ENCODE measurements at regions not wholly inside any gene's neighbourhood (a gene's known extent, or its start where the extent isn't known, plus 50 kb on each side); places are given as distances from the start of the nearest gene placed in this dataset.

DNA sequence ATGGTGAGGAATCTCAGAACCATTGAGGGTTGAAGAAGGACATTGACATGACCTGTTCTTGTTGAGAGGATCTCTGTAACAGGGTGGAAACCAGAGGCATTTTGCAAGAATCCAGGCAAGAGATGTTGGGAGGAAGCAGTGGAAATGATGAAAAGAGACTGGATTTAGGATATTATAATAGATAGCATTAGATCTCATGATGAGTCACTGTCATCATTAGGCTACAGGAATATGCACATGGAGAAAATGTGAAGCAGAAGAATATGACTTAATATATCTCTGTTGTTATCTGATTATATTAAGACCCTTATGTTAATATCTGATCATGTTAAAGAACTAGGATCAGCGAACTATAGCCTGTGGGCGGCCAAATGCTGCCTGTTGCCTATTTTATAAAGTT is 393.0 kb upstream of the MTPN start:
- Histone ChIP-seq H3K4me1 (ENCODE audit: insufficient read depth, low read length) (no peaks in the 10 kb centered on the region), H3K9me3 (ENCODE audit: low read length) (no peaks in the 10 kb centered on the region), H4K20me1 (ENCODE audit: low read length) (no peaks in the 10 kb centered on the region), H3K27me3 (ENCODE audit: low read length) (no peaks in the 10 kb centered on the region), H3K9me2 (replicated peaks; ENCODE audit: low read length) (no peaks in the 10 kb centered on the region), H3K79me2 (ENCODE audit: low read length) (no peaks in the 10 kb centered on the region), H3F3A (ENCODE audit: low read length, unreplicated experiment) (no peaks in the 10 kb centered on the region), H3K4me3 (ENCODE audit: low read length) (no peak overlapping the region), H3K9ac (ENCODE audit: low read length) (no peak overlapping the region), H3K36me3 (ENCODE audit: low read depth, low read length) (no peaks in the 10 kb centered on the region), H3K27ac (ENCODE audit: low read length) (no peak overlapping the region), H2AFZ (ENCODE audit: low read length) (no peak overlapping the region), H3K4me2 (ENCODE audit: low read length) (no peak overlapping the region)
- intact Hi-C loops (cut with micrococcal nuclease), result no loop called here
- DNase-seq (no peak), ATAC-seq (no peak)
- TF ChIP-seq EZH2phosphoT487 (IDR thresholded peaks at IDR 0.05; ENCODE audit: borderline replicate concordance, low read length), result no peak
- TF ChIP-seq, protein P1, sequence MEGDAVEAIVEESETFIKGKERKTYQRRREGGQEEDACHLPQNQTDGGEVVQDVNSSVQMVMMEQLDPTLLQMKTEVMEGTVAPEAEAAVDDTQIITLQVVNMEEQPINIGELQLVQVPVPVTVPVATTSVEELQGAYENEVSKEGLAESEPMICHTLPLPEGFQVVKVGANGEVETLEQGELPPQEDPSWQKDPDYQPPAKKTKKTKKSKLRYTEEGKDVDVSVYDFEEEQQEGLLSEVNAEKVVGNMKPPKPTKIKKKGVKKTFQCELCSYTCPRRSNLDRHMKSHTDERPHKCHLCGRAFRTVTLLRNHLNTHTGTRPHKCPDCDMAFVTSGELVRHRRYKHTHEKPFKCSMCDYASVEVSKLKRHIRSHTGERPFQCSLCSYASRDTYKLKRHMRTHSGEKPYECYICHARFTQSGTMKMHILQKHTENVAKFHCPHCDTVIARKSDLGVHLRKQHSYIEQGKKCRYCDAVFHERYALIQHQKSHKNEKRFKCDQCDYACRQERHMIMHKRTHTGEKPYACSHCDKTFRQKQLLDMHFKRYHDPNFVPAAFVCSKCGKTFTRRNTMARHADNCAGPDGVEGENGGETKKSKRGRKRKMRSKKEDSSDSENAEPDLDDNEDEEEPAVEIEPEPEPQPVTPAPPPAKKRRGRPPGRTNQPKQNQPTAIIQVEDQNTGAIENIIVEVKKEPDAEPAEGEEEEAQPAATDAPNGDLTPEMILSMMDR (conservative IDR thresholded peaks at IDR 0.05; ENCODE audit: low read depth, low read length), result no peak
- TF ChIP-seq EZH2 (IDR thresholded peaks at IDR 0.05; ENCODE audit: low read length, unreplicated experiment), result no peak
- ChIA-PET POLR2A (ENCODE audit: unreplicated experiment) (no interaction called here), CTCF (no interaction called here)
- BruUV-seq (replicated peaks), result no TSS peak

DNA sequence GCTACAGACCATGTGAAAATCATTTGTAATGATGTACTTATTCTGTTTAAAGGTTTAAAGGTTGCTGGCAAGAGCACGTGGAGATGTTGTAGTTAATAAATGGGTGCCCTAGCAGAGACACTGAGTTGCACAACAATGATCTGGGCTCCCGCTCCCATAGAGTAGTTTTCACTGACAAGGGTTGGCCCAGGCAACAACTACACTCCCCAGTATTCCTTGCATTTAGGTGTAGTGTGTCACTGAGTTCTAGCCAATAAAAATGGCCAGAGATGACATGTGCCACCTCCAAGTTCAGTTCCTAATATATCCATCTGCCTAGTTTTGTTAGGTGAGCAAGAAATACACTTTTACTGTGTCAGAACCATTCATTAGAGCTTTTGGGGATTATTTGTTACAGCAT is 392.1 kb upstream of the MTPN start:
- no peaks in the 10 kb centered on the region for H3K9me3 ChIP-seq (ENCODE audit: low read length)
- H3F3A ChIP-seq (ENCODE audit: low read length, unreplicated experiment), result no peaks in the 10 kb centered on the region
- no peak overlapping the region for H3K4me2 ChIP-seq (ENCODE audit: low read length)
- H3K79me2 ChIP-seq (ENCODE audit: low read length), result no peaks in the 10 kb centered on the region
- no peak overlapping the region for H3K9ac ChIP-seq (ENCODE audit: low read length)
- H3K27ac ChIP-seq (ENCODE audit: low read length), result no peak overlapping the region
- no peak overlapping the region for H3K4me3 ChIP-seq (ENCODE audit: low read length)
- BruUV-seq (replicated peaks), result no TSS peak
- H2AFZ ChIP-seq (ENCODE audit: low read length), result no peak overlapping the region
- no peaks in the 10 kb centered on the region for H3K27me3 ChIP-seq (ENCODE audit: low read length)
- H3K4me1 ChIP-seq (ENCODE audit: insufficient read depth, low read length), result no peaks in the 10 kb centered on the region
- DNase-seq (no peak), ATAC-seq (no peak)
- POLR2A ChIA-PET (ENCODE audit: unreplicated experiment), result no interaction called here
- TF ChIP-seq, protein P1 (conservative IDR thresholded peaks at IDR 0.05; ENCODE audit: low read depth, low read length), result no peak
- TF ChIP-seq EZH2phosphoT487 (IDR thresholded peaks at IDR 0.05; ENCODE audit: borderline replicate concordance, low read length) (no peak), EZH2 (IDR thresholded peaks at IDR 0.05; ENCODE audit: low read length, unreplicated experiment) (no peak)
- intact Hi-C loops (cut with micrococcal nuclease), result no loop called here
- CTCF ChIA-PET, result no interaction called here
- H4K20me1 ChIP-seq (ENCODE audit: low read length), result no peaks in the 10 kb centered on the region
- no peaks in the 10 kb centered on the region for H3K9me2 ChIP-seq (replicated peaks; ENCODE audit: low read length)
- H3K36me3 ChIP-seq (ENCODE audit: low read depth, low read length), result no peaks in the 10 kb centered on the region

DNA sequence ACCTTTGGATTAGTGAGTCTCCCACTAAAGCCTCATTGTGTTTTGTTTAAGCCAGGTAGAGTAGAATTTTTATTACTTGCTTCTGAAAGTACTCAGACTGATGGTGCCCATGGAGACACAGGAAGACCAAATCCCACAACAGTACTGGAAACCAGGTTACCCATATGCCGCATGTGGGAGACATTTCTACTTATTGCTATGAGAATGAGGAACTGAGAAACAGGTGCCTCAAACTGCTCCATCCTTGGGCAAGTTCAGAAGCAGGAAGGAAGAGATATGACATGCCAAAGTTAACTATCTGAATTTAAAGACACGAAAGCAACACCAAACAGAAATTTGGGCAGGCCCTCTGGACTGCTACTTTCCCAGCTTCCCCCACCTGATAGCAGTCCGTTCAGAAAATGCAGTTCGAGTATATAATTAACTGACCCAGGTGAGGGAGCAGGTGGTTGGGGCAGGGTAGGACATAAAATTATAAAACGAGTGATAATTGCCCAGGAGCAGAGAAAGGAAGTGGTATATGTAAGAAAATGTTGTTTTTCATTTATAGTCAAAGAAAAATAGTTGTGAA is 382.3 kb upstream of the MTPN start:
- H3K9ac ChIP-seq (ENCODE audit: low read length), result no peak overlapping the region
- H3K4me3 ChIP-seq (ENCODE audit: low read length), result no peak overlapping the region
- no TSS peak for BruUV-seq (replicated peaks)
- no peak overlapping the region for H2AFZ ChIP-seq (ENCODE audit: low read length)
- H3K9me3 ChIP-seq (ENCODE audit: low read length), result no peaks in the 10 kb centered on the region
- no peaks in the 10 kb centered on the region for H4K20me1 ChIP-seq (ENCODE audit: low read length)
- no peaks in the 10 kb centered on the region for H3F3A ChIP-seq (ENCODE audit: low read length, unreplicated experiment)
- TF ChIP-seq, protein P1 (conservative IDR thresholded peaks at IDR 0.05; ENCODE audit: low read depth, low read length), result no peak
- no peak for TF ChIP-seq EZH2 (IDR thresholded peaks at IDR 0.05; ENCODE audit: low read length, unreplicated experiment)
- TF ChIP-seq EZH2phosphoT487 (IDR thresholded peaks at IDR 0.05; ENCODE audit: borderline replicate concordance, low read length), result no peak
- H3K4me1 ChIP-seq (ENCODE audit: insufficient read depth, low read length), result no peaks in the 10 kb centered on the region
- H3K36me3 ChIP-seq (ENCODE audit: low read depth, low read length), result no peaks in the 10 kb centered on the region
- no peak for DNase-seq
- ChIA-PET POLR2A (ENCODE audit: unreplicated experiment) (no interaction called here), CTCF (no interaction called here)
- no peaks in the 10 kb centered on the region for H3K9me2 ChIP-seq (replicated peaks; ENCODE audit: low read length)
- H3K27ac ChIP-seq (ENCODE audit: low read length), result no peak overlapping the region
- intact Hi-C loops (cut with micrococcal nuclease), result no loop called here
- ATAC-seq, result no peak
- H3K4me2 ChIP-seq (ENCODE audit: low read length), result no peak overlapping the region
- 0 out of 2 replicates have a peak, but pooled peaks cover 4% of the 10 kb centered on the region for H3K27me3 ChIP-seq (ENCODE audit: low read length)
- H3K79me2 ChIP-seq (ENCODE audit: low read length), result no peaks in the 10 kb centered on the region
